PC-9 (cell line): ENCODE measurements at regions not wholly inside any gene's neighbourhood (a gene's known extent, or its start where the extent isn't known, plus 50 kb on each side); places are given as distances from the start of the nearest gene placed in this dataset.
A peak's percentile ranks its signal among the peaks of the same experiment; 100 is the strongest.

ENCODE experiments used
- BruUV-seq: library from RNA; stranded (reverse); fragments of 400-500 nt; replicated peaks from 2 replicates; lab custom pipeline; 2021; lab: Mats Ljungman, UMichigan
- CTCF ChIA-PET: fragments of 300-600 bp; sonication (Branson Sonifier 250); formaldehyde crosslinking; loops from one replicate; lab custom pipeline; 2022; ENCODE audit warnings: antibody characterized with exemption; lab: Charles Lee
- POLR2A ChIA-PET: fragments of 300-600 bp; sonication (Branson Sonifier 250); formaldehyde crosslinking; loops from one replicate; lab custom pipeline; 2022; ENCODE audit warnings: antibody characterized with exemption; ENCODE audit not compliant: unreplicated experiment; lab: Charles Lee
- DNase-seq, 2 experiments: peaks; one replicate each; pipeline versions ENCODE4 v3.0.0 to v3.0.0-alpha.2; 2015 to 2022; ENCODE audit warnings: mixed read lengths in 1 of 2
- H2AFZ ChIP-seq: fragments of 200-600 bp; sonication (generic); 2 replicates; pipeline ENCODE4 v1.8.1; 2017; ENCODE audit warnings: antibody characterized with exemption
- H3F3A ChIP-seq: fragments of 200-600 bp; sonication (generic); 2 replicates; pipeline ENCODE4 v1.8.1; 2017; ENCODE audit warnings: antibody characterized with exemption, mild to moderate bottlenecking, low read depth; ENCODE audit not compliant: insufficient read depth
- H3K27ac ChIP-seq: fragments of 200-600 bp; sonication (generic); 2 replicates; pipeline ENCODE4 v1.6.1; 2016; ENCODE audit warnings: mixed run types
- H3K27me3 ChIP-seq: fragments of 200-600 bp; sonication (generic); 2 replicates; pipeline ENCODE4 v1.6.1; 2016; ENCODE audit warnings: low read depth, mixed run types; ENCODE audit not compliant: insufficient read depth
- H3K36me3 ChIP-seq: fragments of 200-600 bp; sonication (generic); 2 replicates; pipeline ENCODE4 v1.6.1; 2016; ENCODE audit warnings: low read depth, mixed run types
- H3K4me1 ChIP-seq: fragments of 200-600 bp; sonication (generic); replicated peaks from 2 replicates; pipeline ENCODE4 v1.6.1; 2016; ENCODE audit warnings: mixed run types; ENCODE audit not compliant: insufficient read depth
- H3K4me2 ChIP-seq: fragments of 200-600 bp; sonication (generic); 2 replicates; pipeline ENCODE4 v1.6.1; 2017; ENCODE audit warnings: mixed run types
- H3K4me3 ChIP-seq: fragments of 200-600 bp; sonication (generic); 2 replicates; pipeline ENCODE4 v1.6.1; 2016; ENCODE audit warnings: mixed run types
- H3K79me2 ChIP-seq: fragments of 200-600 bp; sonication (generic); 2 replicates; pipeline ENCODE4 v1.6.1; 2017; ENCODE audit warnings: low read depth, mixed run types
- H3K9me2 ChIP-seq: fragments of 200-600 bp; sonication (generic); 2 replicates; pipeline ENCODE4 v1.8.1; 2017; ENCODE audit warnings: mild to moderate bottlenecking; ENCODE audit not compliant: insufficient read depth
- H3K9me3 ChIP-seq: fragments of 200-600 bp; sonication (generic); 2 replicates; pipeline ENCODE4 v1.8.1; 2016; ENCODE audit warnings: low read depth; ENCODE audit not compliant: insufficient read depth
- H4K20me1 ChIP-seq: fragments of 200-600 bp; sonication (generic); 2 replicates; pipeline ENCODE4 v1.8.1; 2017; ENCODE audit not compliant: insufficient read depth
- CTCF ChIP-seq: fragments of 200-600 bp; sonication (generic); conservative IDR thresholded peaks from 2 replicates; pipeline ENCODE4 v1.6.1; 2017; ENCODE audit warnings: mixed run types, antibody characterized with exemption, mild to moderate bottlenecking, moderate library complexity
- EZH2 ChIP-seq: fragments of 200-600 bp; sonication (generic); IDR thresholded peaks from 2 replicates; pipeline ENCODE4 v1.8.0; 2017; ENCODE audit warnings: antibody characterized with exemption, low read depth
- intact Hi-C: fragments of 100-400 bp; cut with micrococcal nuclease; formaldehyde crosslinking; loops from one replicate; pipeline ENCODE4 v1.10.0; 2022; ENCODE audit not compliant: unreplicated experiment

- CTCF ChIA-PET = interaction anchor here (0.6 kb wide), 2 partner anchors 307 to 360 kb away, joined by 3 to 4 read pairs; no protein-coding TSS in a partner anchor
- POLR2A ChIA-PET = interaction anchor here (0.6 kb wide), 1 partner anchor 218 kb away, joined by 3 read pairs; no protein-coding TSS in a partner anchor
These were observed 204.3 kb downstream of the AEBP2 start for GRCh38 chr12:19643635-19644034.

GRCh38 chr12:19644571-19644970 lies 205.3 kb downstream of the AEBP2 start:
- H3K4me2 ChIP-seq = no peak overlapping the region
- no peak overlapping the region for H3K4me3 ChIP-seq
- no peaks in the 10 kb centered on the region for H3K79me2 ChIP-seq
- no peaks in the 10 kb centered on the region for H3F3A ChIP-seq
- H3K27me3 ChIP-seq = no peaks in the 10 kb centered on the region
- no peak for TF ChIP-seq CTCF
- TF ChIP-seq EZH2 = no peak
- intact Hi-C loops = loop anchor here (5.0 to 10.0 kb wide), 2 partner anchors 137 to 270 kb away; no protein-coding TSS in a partner anchor
- H3K9me2 ChIP-seq = no peaks in the 10 kb centered on the region
- H3K4me1 ChIP-seq = no peaks in the 10 kb centered on the region
- no peaks in the 10 kb centered on the region for H3K36me3 ChIP-seq
- no peak overlapping the region for H3K27ac ChIP-seq
- no peak overlapping the region for H2AFZ ChIP-seq
- ChIA-PET CTCF (no interaction called here), POLR2A (no interaction called here)
- H4K20me1 ChIP-seq = no peaks in the 10 kb centered on the region
- DNase-seq = no peak
- peaks cover 4% of the 10 kb centered on the region; the same call in 1 of the 2 replicates for H3K9me3 ChIP-seq
- BruUV-seq = no TSS peak

More at GRCh38 chr12:19643635-19644034, 204.3 kb downstream of the AEBP2 start:
- Histone ChIP-seq H3K36me3 (no peaks in the 10 kb centered on the region), H3F3A (no peaks in the 10 kb centered on the region), H4K20me1 (no peaks in the 10 kb centered on the region), H3K4me2 (no peak overlapping the region), H3K4me3 (no peak overlapping the region), H3K79me2 (no peaks in the 10 kb centered on the region), H3K27me3 (no peaks in the 10 kb centered on the region), H3K4me1 (no peaks in the 10 kb centered on the region), H3K9me3 (peaks cover 4% of the 10 kb centered on the region; the same call in 1 of the 2 replicates), H3K27ac (no peak overlapping the region), H2AFZ (no peak overlapping the region), H3K9me2 (no peaks in the 10 kb centered on the region)
- peak in 1 of 2 experiments; percentile 11 for DNase-seq
- BruUV-seq = no TSS peak
- intact Hi-C loops = loop anchor here (1.0 to 10.0 kb wide), 4 partner anchors 71 to 1393 kb away; no protein-coding TSS in a partner anchor
- TF ChIP-seq CTCF (peak; percentile 57), EZH2 (no peak)

- H3K4me1 ChIP-seq = no peaks in the 10 kb centered on the region
- H3K4me3 ChIP-seq = no peak overlapping the region
- no peaks in the 10 kb centered on the region for H3K79me2 ChIP-seq
- H3K9me2 ChIP-seq = no peaks in the 10 kb centered on the region
- ChIA-PET CTCF (no interaction called here), POLR2A (no interaction called here)
- no peak for DNase-seq
- H3F3A ChIP-seq = no peaks in the 10 kb centered on the region
- TF ChIP-seq CTCF = no peak
- no peak for TF ChIP-seq EZH2
- no peaks in the 10 kb centered on the region for H3K36me3 ChIP-seq
- H3K4me2 ChIP-seq = no peak overlapping the region
- intact Hi-C loops = loop anchor here (10.0 kb wide), 1 partner anchor 271 kb away; no protein-coding TSS in a partner anchor
- no TSS peak for BruUV-seq
- no peaks in the 10 kb centered on the region for H4K20me1 ChIP-seq
- peaks cover 4% of the 10 kb centered on the region; the same call in 1 of the 2 replicates for H3K9me3 ChIP-seq
- H3K27ac ChIP-seq = no peak overlapping the region
- H3K27me3 ChIP-seq = no peaks in the 10 kb centered on the region
- H2AFZ ChIP-seq = no peak overlapping the region
These were observed 206.5 kb downstream of the AEBP2 start for GRCh38 chr12:19645823-19646222.
